ENCODE measurements at regions not wholly inside any gene's neighbourhood (a gene's known extent, or its start where the extent isn't known, plus 50 kb on each side); places are given as distances from the start of the nearest gene placed in this dataset.

- TF ChIP-seq POLR2A (IDR thresholded peaks at IDR 0.05) (no peak), POLR2AphosphoS5 (IDR thresholded peaks at IDR 0.05) (no peak)
Measured at GRCh38 chr11:45362636-45363035, 76.5 kb upstream of the SYT13 start.

Measured in gastroesophageal sphincter (tissue), 2 donors.